ENCODE measurements at regions not wholly inside any gene's neighbourhood (a gene's known extent, or its start where the extent isn't known, plus 50 kb on each side); places are given as distances from the start of the nearest gene placed in this dataset.

GRCh38 chr7:50941525-50941924 lies 158.8 kb upstream of the GRB10 start:
- Histone ChIP-seq H2AFZ (ENCODE audit: low read length) (no peak overlapping the region), H3K9me3 (ENCODE audit: control insufficient read depth, insufficient read depth, low read depth, low read length) (no peaks in the 10 kb centered on the region), H3K4me2 (ENCODE audit: extremely low read depth, insufficient read depth, low read length) (no peak overlapping the region), H3K27me3 (ENCODE audit: control insufficient read depth, insufficient read depth, low read length) (peaks cover 4% of the 10 kb centered on the region), H3K27ac (ENCODE audit: insufficient read depth, low read length) (no peak overlapping the region), H3K9ac (ENCODE audit: insufficient read depth, low read length) (no peak overlapping the region), H3K4me3 (replicated peaks in 1 of 4; ENCODE audit: control extremely low read depth in 1 of 4, insufficient read depth in 1 of 4, low read depth in 3 of 4, low read length in 4 of 4) (no peak overlapping the region), H3K79me2 (ENCODE audit: control insufficient read depth, insufficient read depth, low read length) (no peaks in the 10 kb centered on the region), H3K36me3 (ENCODE audit: control insufficient read depth, insufficient read depth, low read length) (no peaks in the 10 kb centered on the region), H4K20me1 (ENCODE audit: control insufficient read depth, extremely low read depth, insufficient read depth, low read length) (no peaks in the 10 kb centered on the region), H3K4me1 (ENCODE audit: control insufficient read depth, extremely low read depth, insufficient read depth, low read length) (no peaks in the 10 kb centered on the region)
- no peak for DNase-seq (ENCODE audit: low read depth in 2 of 2)
- TF ChIP-seq EZH2 (IDR thresholded peaks at IDR 0.05; ENCODE audit: low read length, missing control alignments), result no peak
- TF ChIP-seq CTCF (conservative IDR thresholded peaks at IDR 0.05 in 1 of 2, IDR thresholded peaks at IDR 0.05 in 1 of 2; ENCODE audit: low read depth in 1 of 2, low read length in 2 of 2), result no peak

GRCh38 chr7:50940621-50941020 lies 157.9 kb upstream of the GRB10 start:
- Histone ChIP-seq H4K20me1 (ENCODE audit: control insufficient read depth, extremely low read depth, insufficient read depth, low read length) (no peaks in the 10 kb centered on the region), H2AFZ (ENCODE audit: low read length) (no peak overlapping the region), H3K9ac (ENCODE audit: insufficient read depth, low read length) (no peak overlapping the region), H3K9me3 (ENCODE audit: control insufficient read depth, insufficient read depth, low read depth, low read length) (no peaks in the 10 kb centered on the region), H3K4me3 (replicated peaks in 1 of 4; ENCODE audit: control extremely low read depth in 1 of 4, insufficient read depth in 1 of 4, low read depth in 3 of 4, low read length in 4 of 4) (no peak overlapping the region), H3K27ac (ENCODE audit: insufficient read depth, low read length) (no peak overlapping the region), H3K4me1 (ENCODE audit: control insufficient read depth, extremely low read depth, insufficient read depth, low read length) (no peaks in the 10 kb centered on the region), H3K79me2 (ENCODE audit: control insufficient read depth, insufficient read depth, low read length) (no peaks in the 10 kb centered on the region), H3K36me3 (ENCODE audit: control insufficient read depth, insufficient read depth, low read length) (no peaks in the 10 kb centered on the region), H3K27me3 (ENCODE audit: control insufficient read depth, insufficient read depth, low read length) (peaks cover 7% of the 10 kb centered on the region), H3K4me2 (ENCODE audit: extremely low read depth, insufficient read depth, low read length) (no peak overlapping the region)
- peak in 1 of 2 donors; percentile 61 for DNase-seq (ENCODE audit: low read depth in 2 of 2)
- TF ChIP-seq CTCF (conservative IDR thresholded peaks at IDR 0.05 in 1 of 2, IDR thresholded peaks at IDR 0.05 in 1 of 2; ENCODE audit: low read depth in 1 of 2, low read length in 2 of 2) (no peak), EZH2 (IDR thresholded peaks at IDR 0.05; ENCODE audit: low read length, missing control alignments) (no peak)

GRCh38 chr7:50939021-50939420 lies 156.3 kb upstream of the GRB10 start:
- Histone ChIP-seq H3K27me3 (ENCODE audit: control insufficient read depth, insufficient read depth, low read length) (peaks cover 7% of the 10 kb centered on the region), H3K36me3 (ENCODE audit: control insufficient read depth, insufficient read depth, low read length) (no peaks in the 10 kb centered on the region), H2AFZ (ENCODE audit: low read length) (no peak overlapping the region), H3K9ac (ENCODE audit: insufficient read depth, low read length) (no peak overlapping the region), H3K4me1 (ENCODE audit: control insufficient read depth, extremely low read depth, insufficient read depth, low read length) (no peaks in the 10 kb centered on the region), H3K79me2 (ENCODE audit: control insufficient read depth, insufficient read depth, low read length) (no peaks in the 10 kb centered on the region), H3K27ac (ENCODE audit: insufficient read depth, low read length) (no peak overlapping the region), H3K4me3 (replicated peaks in 1 of 4; ENCODE audit: control extremely low read depth in 1 of 4, insufficient read depth in 1 of 4, low read depth in 3 of 4, low read length in 4 of 4) (no peak overlapping the region), H3K4me2 (ENCODE audit: extremely low read depth, insufficient read depth, low read length) (no peak overlapping the region), H3K9me3 (ENCODE audit: control insufficient read depth, insufficient read depth, low read depth, low read length) (no peaks in the 10 kb centered on the region), H4K20me1 (ENCODE audit: control insufficient read depth, extremely low read depth, insufficient read depth, low read length) (no peaks in the 10 kb centered on the region)
- no peak for TF ChIP-seq EZH2 (IDR thresholded peaks at IDR 0.05; ENCODE audit: low read length, missing control alignments)
- TF ChIP-seq CTCF (conservative IDR thresholded peaks at IDR 0.05 in 1 of 2, IDR thresholded peaks at IDR 0.05 in 1 of 2; ENCODE audit: low read depth in 1 of 2, low read length in 2 of 2), result no peak
- DNase-seq (ENCODE audit: low read depth in 2 of 2), result peak; percentile 52 to 86

Data from fibroblast of lung (primary cell).